SK-N-SH (cell line): ENCODE measurements at regions not wholly inside any gene's neighbourhood (a gene's known extent, or its start where the extent isn't known, plus 50 kb on each side); places are given as distances from the start of the nearest gene placed in this dataset.

Experiments
- CTCF ChIA-PET: fragments of 300-600, 350-600 bp; formaldehyde crosslinking; extraction: SDS; loops from one replicate; lab custom pipeline; 2021; lab: Yijun Ruan, JAX
- POLR2A ChIA-PET: fragments of 350-600 bp; sonication (Branson Sonifier 250); formaldehyde crosslinking; extraction: SDS; loops from one replicate; lab custom pipeline; 2020; ENCODE audit warnings: antibody characterized with exemption, inconsistent platforms; lab: Yijun Ruan, JAX
- DNase-seq: peaks from one replicate; pipeline ENCODE4 v3.0.0; 2012
- H2AFZ ChIP-seq: fragments of 200-600 bp; sonication (generic); 2 replicates; pipeline ENCODE4 v1.8.1; 2016; ENCODE audit warnings: antibody characterized with exemption, mild to moderate bottlenecking, low read depth
- H3F3A ChIP-seq: fragments of 200-600 bp; sonication (generic); replicated peaks from 2 replicates; pipeline ENCODE3; 2016; ENCODE audit warnings: antibody characterized with exemption, mild to moderate bottlenecking; ENCODE audit not compliant: insufficient read depth
- H3K27ac ChIP-seq, 2 experiments: fragments of 200-500 bp in 1 of 2; fragments of 200-600 bp in 1 of 2; sonication (Bioruptor generic) in 1 of 2; sonication (generic), shearing (Covaris generic) in 1 of 2; 2 replicates each; pipeline versions ENCODE4 v1.5.1 to v1.6.1; 2014 to 2016; ENCODE audit warnings: low read depth in 2 of 2, inconsistent platforms in 1 of 2, low read length in 1 of 2, mild to moderate bottlenecking in 1 of 2, mixed read lengths in 1 of 2
- H3K27me3 ChIP-seq: fragments of 200-600 bp; sonication (generic), shearing (Covaris generic); 2 replicates; pipeline ENCODE4 v1.6.1; 2016; ENCODE audit warnings: mixed run types; ENCODE audit not compliant: insufficient read depth
- H3K36me3 ChIP-seq, 2 experiments: fragments of 200-500 bp in 1 of 2; fragments of 200-600 bp in 1 of 2; sonication (Bioruptor generic) in 1 of 2; sonication (generic) in 1 of 2; replicated peaks in 1 of 2; 2 replicates each; pipeline versions ENCODE3 to v1.5.1; 2014 to 2016; ENCODE audit warnings: low read length in 1 of 2, mild to moderate bottlenecking in 1 of 2; ENCODE audit not compliant: insufficient read depth in 2 of 2, control insufficient read depth in 1 of 2
- H3K4me1 ChIP-seq, 2 experiments: fragments of 200-500 bp in 1 of 2; fragments of 200-600 bp in 1 of 2; sonication (Bioruptor generic) in 1 of 2; sonication (generic), shearing (Covaris generic) in 1 of 2; 2 replicates each; pipeline versions ENCODE4 v1.5.1 to v1.6.1; 2014 to 2016; ENCODE audit warnings: low read depth in 1 of 2, low read length in 1 of 2, mixed run types in 1 of 2; ENCODE audit not compliant: insufficient read depth in 2 of 2, control insufficient read depth in 1 of 2
- H3K4me2 ChIP-seq: fragments of 200-600 bp; sonication (generic), shearing (Covaris generic); 2 replicates; pipeline ENCODE4 v1.6.1; 2017; ENCODE audit warnings: mixed run types
- H3K4me3 ChIP-seq, 2 experiments: fragments of 200-500 bp in 1 of 2; fragments of 200-600 bp in 1 of 2; sonication (Bioruptor generic) in 1 of 2; sonication (generic), shearing (Covaris generic) in 1 of 2; 2 replicates each; pipeline versions ENCODE4 v1.5.1 to v1.8.1; 2014 to 2016; ENCODE audit warnings: low read depth in 2 of 2, inconsistent platforms in 1 of 2, low read length in 1 of 2, mild to moderate bottlenecking in 1 of 2, mixed read lengths in 1 of 2, moderate library complexity in 1 of 2
- H3K79me2 ChIP-seq: fragments of 200-600 bp; sonication (generic); 2 replicates; pipeline ENCODE4 v1.8.1; 2017; ENCODE audit warnings: mild to moderate bottlenecking; ENCODE audit not compliant: insufficient read depth
- H3K9ac ChIP-seq: fragments of 200-600 bp; sonication (generic); 2 replicates; pipeline ENCODE4 v1.6.1; 2017; ENCODE audit warnings: mixed run types
- H3K9me2 ChIP-seq: fragments of 200-600 bp; sonication (generic); 2 replicates; pipeline ENCODE4 v1.6.1; 2017; ENCODE audit warnings: mixed run types
- H3K9me3 ChIP-seq: fragments of 200-600 bp; sonication (generic); 2 replicates; pipeline ENCODE4 v1.6.1; 2017; ENCODE audit warnings: mixed run types, mild to moderate bottlenecking, moderate library complexity
- H4K20me1 ChIP-seq: fragments of 200-600 bp; sonication (generic); 2 replicates; pipeline ENCODE4 v1.6.1; 2017; ENCODE audit warnings: mild to moderate bottlenecking, mixed run types; ENCODE audit not compliant: insufficient read depth
- EZH2phosphoT487 ChIP-seq: fragments of 200-600 bp; sonication (generic); IDR thresholded peaks from 2 replicates; pipeline ENCODE4 v1.6.1; 2017; ENCODE audit warnings: low read depth, mixed run types, mild to moderate bottlenecking, antibody characterized with exemption, moderate library complexity, borderline replicate concordance
- FOSL2 ChIP-seq: IDR thresholded peaks from 2 replicates; pipeline ENCODE4 v1.4.0; 2012; ENCODE audit warnings: low read depth, mild to moderate bottlenecking, moderate library complexity, borderline replicate concordance
- GABPA ChIP-seq: IDR thresholded peaks from 2 replicates; pipeline ENCODE4 v1.4.0; 2012; ENCODE audit warnings: low read depth, mild to moderate bottlenecking
- JUND ChIP-seq: IDR thresholded peaks from 2 replicates; pipeline ENCODE4 v1.4.0; 2012
- MEF2A ChIP-seq: IDR thresholded peaks from 2 replicates; pipeline ENCODE4 v1.4.0; 2012; ENCODE audit warnings: low read depth, borderline replicate concordance
- NFIC ChIP-seq: IDR thresholded peaks from 2 replicates; pipeline ENCODE4 v1.4.0; 2012; ENCODE audit warnings: borderline replicate concordance
- POLR2AphosphoS5 ChIP-seq: IDR thresholded peaks from 2 replicates; pipeline ENCODE4 v1.6.1; 2012; ENCODE audit warnings: low read depth, low read length
- RAD21 ChIP-seq: IDR thresholded peaks from 2 replicates; pipeline ENCODE4 v1.6.1; 2012; ENCODE audit warnings: mild to moderate bottlenecking, low read length
- RFX5 ChIP-seq: IDR thresholded peaks from 2 replicates; pipeline ENCODE4 v1.6.1; 2012; ENCODE audit warnings: mild to moderate bottlenecking, improper control_type of control experiment, low read length
- SIN3A ChIP-seq: IDR thresholded peaks from 2 replicates; pipeline ENCODE4 v1.6.1; 2012; ENCODE audit warnings: low read depth, mild to moderate bottlenecking, low read length, moderate library complexity, borderline replicate concordance
- TAF1 ChIP-seq: IDR thresholded peaks from 2 replicates; pipeline ENCODE4 v1.6.1; 2012; ENCODE audit warnings: low read depth, mild to moderate bottlenecking, low read length, moderate library complexity, borderline replicate concordance
- TEAD4 ChIP-seq: IDR thresholded peaks from 2 replicates; pipeline ENCODE4 v1.4.0; 2012; ENCODE audit warnings: mild to moderate bottlenecking, borderline replicate concordance; ENCODE audit not compliant: insufficient read depth
- YY1 ChIP-seq: IDR thresholded peaks from 2 replicates; pipeline ENCODE4 v1.4.0; 2012; ENCODE audit warnings: low read depth, mild to moderate bottlenecking
- WGBS: methylation state at CpG from one replicate; pipeline ENCODE4 v1.1.6; 2017; ENCODE audit warnings: low lambda C conversion rate; 5-methylcytosine and 5-hydroxymethylcytosine counted together
- TF ChIP-seq, protein P1 (sequence below): IDR thresholded peaks from 2 replicates; pipeline ENCODE4 v1.4.0; 2012; ENCODE audit warnings: low read depth, borderline replicate concordance
- TF ChIP-seq, protein P2 (sequence below): fragments of 200-600 bp; sonication (generic); IDR thresholded peaks from 2 replicates; pipeline ENCODE4 v1.6.1; 2017; ENCODE audit warnings: antibody characterized with exemption, mild to moderate bottlenecking, moderate library complexity
- TF ChIP-seq, protein P3 (sequence below): IDR thresholded peaks from 2 replicates; pipeline ENCODE4; 2012
- TF ChIP-seq, protein P4 (sequence below): IDR thresholded peaks from 2 replicates; pipeline ENCODE4 v1.4.0; 2012; ENCODE audit warnings: low read depth

DNA sequence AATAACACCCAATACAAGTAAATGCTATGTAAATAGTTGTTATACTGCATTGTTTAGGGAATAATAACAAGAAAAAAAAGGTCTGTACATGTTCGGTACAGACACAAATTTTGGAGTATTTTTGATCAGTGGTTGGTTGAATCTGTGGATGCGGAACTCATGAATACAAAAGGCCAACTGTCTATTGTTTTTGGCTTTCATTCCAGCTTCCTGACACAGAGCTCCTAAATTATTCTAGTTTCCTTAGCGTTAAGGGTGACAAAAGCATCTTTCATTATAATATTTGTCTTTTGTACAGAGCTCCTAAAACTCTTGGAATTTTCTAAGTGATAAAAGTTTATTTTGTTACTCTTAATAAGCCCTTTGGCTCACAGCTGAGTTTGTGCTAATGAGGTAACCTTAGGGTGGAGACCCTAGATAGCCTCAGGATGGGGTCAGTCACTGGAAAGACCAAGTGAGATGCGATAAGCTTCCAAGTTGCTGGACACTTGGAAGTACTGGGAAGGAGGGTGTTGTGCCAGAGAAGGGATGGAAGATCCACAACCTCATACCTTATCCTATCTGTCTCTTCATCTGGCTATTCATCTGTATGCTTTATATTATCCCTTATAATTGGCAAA, 57.4 kb upstream of the PRRC2C start:
- Histone ChIP-seq H4K20me1 (no peaks in the 10 kb centered on the region), H3K9ac (no peak overlapping the region), H2AFZ (no peak overlapping the region), H3K27ac (no peak overlapping the region), H3K9me2 (no peaks in the 10 kb centered on the region), H3K79me2 (no peaks in the 10 kb centered on the region), H3K4me3 (no peak overlapping the region), H3K4me2 (no peak overlapping the region), H3F3A (no peaks in the 10 kb centered on the region), H3K36me3 (no peaks in the 10 kb centered on the region), H3K9me3 (0 out of 2 replicates have a peak, but pooled peaks cover 4% of the 10 kb centered on the region), H3K27me3 (no peaks in the 10 kb centered on the region), H3K4me1 (no peaks in the 10 kb centered on the region)
- 48% methylated on average over 4 of the region's 4 CpGs for WGBS
- ChIA-PET CTCF (interaction anchor here (0.9 kb wide), 1 partner anchor 57 kb away, joined by 3 read pairs; the partner anchor contains the start of gene PRRC2C), POLR2A (no interaction called here)
- no peak for DNase-seq
- TF ChIP-seq RAD21 (no peak), TAF1 (no peak), TEAD4 (no peak), EZH2phosphoT487 (no peak), NFIC (no peak), GABPA (no peak), JUND (no peak)
- TF ChIP-seq, protein P1, sequence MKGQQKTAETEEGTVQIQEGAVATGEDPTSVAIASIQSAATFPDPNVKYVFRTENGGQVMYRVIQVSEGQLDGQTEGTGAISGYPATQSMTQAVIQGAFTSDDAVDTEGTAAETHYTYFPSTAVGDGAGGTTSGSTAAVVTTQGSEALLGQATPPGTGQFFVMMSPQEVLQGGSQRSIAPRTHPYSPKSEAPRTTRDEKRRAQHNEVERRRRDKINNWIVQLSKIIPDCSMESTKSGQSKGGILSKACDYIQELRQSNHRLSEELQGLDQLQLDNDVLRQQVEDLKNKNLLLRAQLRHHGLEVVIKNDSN = no peak
- TF ChIP-seq, protein P2, sequence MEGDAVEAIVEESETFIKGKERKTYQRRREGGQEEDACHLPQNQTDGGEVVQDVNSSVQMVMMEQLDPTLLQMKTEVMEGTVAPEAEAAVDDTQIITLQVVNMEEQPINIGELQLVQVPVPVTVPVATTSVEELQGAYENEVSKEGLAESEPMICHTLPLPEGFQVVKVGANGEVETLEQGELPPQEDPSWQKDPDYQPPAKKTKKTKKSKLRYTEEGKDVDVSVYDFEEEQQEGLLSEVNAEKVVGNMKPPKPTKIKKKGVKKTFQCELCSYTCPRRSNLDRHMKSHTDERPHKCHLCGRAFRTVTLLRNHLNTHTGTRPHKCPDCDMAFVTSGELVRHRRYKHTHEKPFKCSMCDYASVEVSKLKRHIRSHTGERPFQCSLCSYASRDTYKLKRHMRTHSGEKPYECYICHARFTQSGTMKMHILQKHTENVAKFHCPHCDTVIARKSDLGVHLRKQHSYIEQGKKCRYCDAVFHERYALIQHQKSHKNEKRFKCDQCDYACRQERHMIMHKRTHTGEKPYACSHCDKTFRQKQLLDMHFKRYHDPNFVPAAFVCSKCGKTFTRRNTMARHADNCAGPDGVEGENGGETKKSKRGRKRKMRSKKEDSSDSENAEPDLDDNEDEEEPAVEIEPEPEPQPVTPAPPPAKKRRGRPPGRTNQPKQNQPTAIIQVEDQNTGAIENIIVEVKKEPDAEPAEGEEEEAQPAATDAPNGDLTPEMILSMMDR = no peak
- TF ChIP-seq, all 33 proteins: peak for 0

DNA sequence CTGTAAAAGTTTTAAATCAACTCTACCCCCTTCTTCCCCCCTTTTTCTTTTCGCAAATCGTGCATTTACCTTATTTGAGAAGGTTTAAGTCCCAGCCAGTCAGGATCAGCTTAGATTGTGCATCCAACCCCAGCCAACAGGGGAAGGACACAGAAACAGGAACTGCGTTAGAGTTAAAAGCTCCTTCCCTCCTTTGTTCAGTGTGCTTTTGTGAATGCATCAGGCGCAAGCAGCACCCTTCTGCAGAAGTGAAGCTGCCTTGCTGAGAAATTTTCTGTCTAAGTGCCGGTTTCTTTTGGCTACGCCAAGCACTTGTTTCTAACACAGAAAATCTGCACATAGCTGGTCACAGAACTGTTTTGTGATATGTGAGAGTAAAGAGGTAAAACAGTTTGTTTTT, 56.2 kb upstream of the PRRC2C start:
- Histone ChIP-seq H3K4me2 (no peak overlapping the region), H3K4me1 (peaks cover 0 to 7% of the 10 kb centered on the region in 2 experiments; a peak in 1 of 4 replicates), H3K79me2 (no peaks in the 10 kb centered on the region), H2AFZ (no peak overlapping the region), H4K20me1 (no peaks in the 10 kb centered on the region), H3K9me2 (no peaks in the 10 kb centered on the region), H3F3A (peaks cover 8% of the 10 kb centered on the region), H3K27me3 (no peaks in the 10 kb centered on the region), H3K9ac (no peak overlapping the region), H3K9me3 (0 out of 2 replicates have a peak, but pooled peaks cover 4% of the 10 kb centered on the region), H3K36me3 (no peaks in the 10 kb centered on the region), H3K27ac (no peak overlapping the region), H3K4me3 (no peak overlapping the region)
- ChIA-PET CTCF (no interaction called here), POLR2A (no interaction called here)
- DNase-seq = no peak
- 44% methylated on average over 6 of the region's 6 CpGs for WGBS
- TF ChIP-seq GABPA = no peak
- no peak for TF ChIP-seq MEF2A
- no peak for TF ChIP-seq YY1
- no peak for TF ChIP-seq FOSL2
- TF ChIP-seq, protein P3, sequence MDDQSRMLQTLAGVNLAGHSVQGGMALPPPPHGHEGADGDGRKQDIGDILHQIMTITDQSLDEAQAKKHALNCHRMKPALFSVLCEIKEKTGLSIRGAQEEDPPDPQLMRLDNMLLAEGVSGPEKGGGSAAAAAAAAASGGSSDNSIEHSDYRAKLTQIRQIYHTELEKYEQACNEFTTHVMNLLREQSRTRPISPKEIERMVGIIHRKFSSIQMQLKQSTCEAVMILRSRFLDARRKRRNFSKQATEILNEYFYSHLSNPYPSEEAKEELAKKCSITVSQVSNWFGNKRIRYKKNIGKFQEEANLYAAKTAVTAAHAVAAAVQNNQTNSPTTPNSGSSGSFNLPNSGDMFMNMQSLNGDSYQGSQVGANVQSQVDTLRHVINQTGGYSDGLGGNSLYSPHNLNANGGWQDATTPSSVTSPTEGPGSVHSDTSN = no peak
- TF ChIP-seq, protein P4, sequence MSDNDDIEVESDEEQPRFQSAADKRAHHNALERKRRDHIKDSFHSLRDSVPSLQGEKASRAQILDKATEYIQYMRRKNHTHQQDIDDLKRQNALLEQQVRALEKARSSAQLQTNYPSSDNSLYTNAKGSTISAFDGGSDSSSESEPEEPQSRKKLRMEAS = no peak
- TF ChIP-seq RFX5 = no peak
- TF ChIP-seq, protein P2 = no peak
- TF ChIP-seq TAF1 = no peak
- TF ChIP-seq SIN3A = no peak
- no peak for TF ChIP-seq POLR2AphosphoS5
- no peak for TF ChIP-seq NFIC
